ENCODE measurements at regions not wholly inside any gene's neighbourhood (a gene's known extent, or its start where the extent isn't known, plus 50 kb on each side); places are given as distances from the start of the nearest gene placed in this dataset.

DNA sequence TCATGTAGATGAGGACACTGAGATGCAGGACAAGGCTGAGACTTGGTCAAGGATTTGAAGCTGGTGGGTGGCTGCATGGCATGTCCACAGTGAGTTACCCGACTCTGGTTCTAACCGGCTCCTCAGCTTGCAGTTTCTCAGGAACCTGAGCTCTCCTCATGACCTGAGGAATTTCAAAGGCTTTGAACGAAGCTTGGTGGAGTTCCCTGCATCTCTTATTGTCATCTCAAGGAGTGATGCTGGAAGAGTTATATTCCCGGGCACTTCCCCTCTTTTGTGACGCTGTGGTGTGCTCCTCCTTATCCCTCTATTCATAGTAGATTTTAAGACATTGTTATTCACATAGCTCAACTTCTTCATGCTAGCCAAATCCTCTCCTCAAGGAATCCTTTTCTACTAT is 500.1 kb upstream of the HTR2A start:
- H3K27ac Mint-ChIP-seq = no peak overlapping the region
- H3K9me3 Mint-ChIP-seq = peaks cover 2% of the 10 kb centered on the region
- H3K36me3 Mint-ChIP-seq = no peaks in the 10 kb centered on the region
- H3K4me1 Mint-ChIP-seq = no peaks in the 10 kb centered on the region
- no peaks in the 10 kb centered on the region for H3K27me3 Mint-ChIP-seq
- no peak overlapping the region for H3K4me3 Mint-ChIP-seq

DNA sequence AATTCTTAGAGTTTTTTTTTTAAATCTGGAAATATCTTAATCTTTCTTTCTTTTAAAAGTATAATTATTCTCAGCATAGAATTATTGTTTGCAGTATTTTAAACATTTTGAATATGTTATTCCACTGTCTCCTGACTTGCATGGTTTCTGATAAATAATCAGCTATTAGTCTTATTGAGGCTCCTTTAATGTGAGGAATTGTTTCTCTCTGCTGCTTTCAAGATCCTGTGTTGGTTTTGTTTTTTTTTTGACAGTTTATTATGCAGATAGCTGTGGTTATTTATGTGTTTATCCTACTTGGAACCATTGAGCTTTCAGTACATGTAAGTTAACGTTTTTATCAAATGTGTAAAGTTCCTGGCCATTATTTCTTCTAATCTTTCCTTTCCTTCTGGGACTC is 477.9 kb upstream of the HTR2A start:
- no peaks in the 10 kb centered on the region for H3K36me3 Mint-ChIP-seq
- H3K4me1 Mint-ChIP-seq = no peaks in the 10 kb centered on the region
- no peak overlapping the region for H3K27ac Mint-ChIP-seq
- H3K27me3 Mint-ChIP-seq = no peaks in the 10 kb centered on the region
- H3K9me3 Mint-ChIP-seq = peaks cover 16% of the 10 kb centered on the region
- H3K4me3 Mint-ChIP-seq = no peak overlapping the region

DNA sequence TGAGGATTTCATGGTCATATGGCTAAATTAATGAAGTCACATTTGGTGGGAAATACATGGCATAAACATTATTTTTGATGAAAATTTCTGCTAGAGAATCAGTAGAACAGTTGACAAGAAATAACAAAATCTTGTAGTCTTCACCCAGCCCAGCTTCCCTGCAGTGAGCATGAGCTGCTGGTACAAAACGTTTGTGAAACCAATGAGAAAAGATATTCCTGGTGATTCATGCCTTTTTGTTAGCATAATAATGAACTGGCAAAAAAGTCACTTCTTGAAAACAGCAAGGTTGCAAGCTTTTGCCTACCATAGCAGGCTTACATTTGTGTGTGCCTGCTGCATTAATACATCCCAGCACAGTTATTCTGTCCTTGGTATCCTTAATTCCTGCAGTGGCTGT is 475.9 kb upstream of the HTR2A start:
- H3K36me3 Mint-ChIP-seq = peaks cover 2% of the 10 kb centered on the region
- H3K27ac Mint-ChIP-seq = no peak overlapping the region
- H3K27me3 Mint-ChIP-seq = peaks cover 2% of the 10 kb centered on the region
- no peaks in the 10 kb centered on the region for H3K4me1 Mint-ChIP-seq
- no peak overlapping the region for H3K4me3 Mint-ChIP-seq
- peaks cover 27% of the 10 kb centered on the region for H3K9me3 Mint-ChIP-seq

DNA sequence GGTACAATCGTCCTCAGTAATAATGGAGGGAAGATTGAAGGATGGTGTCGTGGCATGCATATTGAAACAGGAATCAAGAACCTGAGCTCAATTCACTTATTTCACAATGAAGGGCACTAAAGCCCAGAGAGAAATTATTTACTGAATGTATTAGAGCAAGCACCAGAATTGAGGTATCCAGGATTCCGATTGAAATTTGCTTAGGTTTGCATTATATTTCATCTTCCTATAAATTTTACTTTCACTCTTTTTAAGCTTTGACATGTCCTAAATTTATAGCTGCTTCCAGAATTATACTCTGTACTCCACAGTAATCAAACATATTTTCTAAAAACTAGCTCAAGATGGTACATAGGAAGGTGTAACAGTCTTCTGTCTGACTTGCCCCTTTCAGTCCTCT is 454.9 kb upstream of the HTR2A start:
- Mint-ChIP-seq H3K9me3 (peaks cover 5% of the 10 kb centered on the region), H3K27me3 (no peaks in the 10 kb centered on the region), H3K4me3 (no peak overlapping the region)

DNA sequence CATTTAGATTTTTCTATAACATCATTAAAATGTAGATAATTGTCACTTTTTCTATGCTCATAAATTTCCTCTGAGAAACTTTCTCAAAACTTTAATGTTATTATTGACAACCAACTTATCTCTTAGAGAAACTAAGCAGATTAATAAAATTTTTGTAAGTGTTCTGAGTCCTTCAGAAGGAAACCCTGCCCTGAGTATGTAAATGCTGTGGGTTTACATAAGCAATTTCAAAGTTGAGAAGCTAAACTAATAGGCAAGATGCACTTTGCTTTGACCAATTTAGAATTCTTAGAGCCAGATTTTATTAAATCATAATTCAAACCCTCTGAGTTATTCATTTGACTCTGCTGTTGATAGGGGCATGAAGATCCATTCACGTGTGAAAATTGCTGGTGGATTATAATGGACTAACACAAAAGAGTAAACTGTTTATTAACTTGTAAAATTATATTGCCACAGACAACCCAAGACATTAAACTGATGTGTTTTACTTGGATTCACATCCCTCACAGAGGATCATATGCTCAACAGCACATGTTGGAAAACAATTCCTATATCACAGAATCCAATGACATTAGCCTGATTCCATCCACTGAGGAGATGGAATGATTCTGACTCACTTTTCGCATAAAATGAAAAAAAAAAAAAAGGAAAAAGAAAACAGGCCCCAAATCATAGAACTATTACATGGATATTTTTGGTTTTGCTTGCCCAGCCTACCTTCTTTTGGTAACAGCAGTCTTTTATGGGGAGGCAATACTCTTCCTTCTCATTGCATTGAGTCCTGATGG is 453.7 kb upstream of the HTR2A start:
- no peaks in the 10 kb centered on the region for H3K9me3 Mint-ChIP-seq
- H3K27me3 Mint-ChIP-seq = no peaks in the 10 kb centered on the region
- no peaks in the 10 kb centered on the region for H3K36me3 Mint-ChIP-seq
- no peak overlapping the region for H3K4me3 Mint-ChIP-seq
- H3K27ac Mint-ChIP-seq = no peak overlapping the region
- H3K4me1 Mint-ChIP-seq = no peaks in the 10 kb centered on the region

More for the DNA sequence above, 454.9 kb upstream of the HTR2A start:
- H3K27ac Mint-ChIP-seq = no peak overlapping the region
- H3K4me1 Mint-ChIP-seq = no peaks in the 10 kb centered on the region
- no peaks in the 10 kb centered on the region for H3K36me3 Mint-ChIP-seq

DNA sequence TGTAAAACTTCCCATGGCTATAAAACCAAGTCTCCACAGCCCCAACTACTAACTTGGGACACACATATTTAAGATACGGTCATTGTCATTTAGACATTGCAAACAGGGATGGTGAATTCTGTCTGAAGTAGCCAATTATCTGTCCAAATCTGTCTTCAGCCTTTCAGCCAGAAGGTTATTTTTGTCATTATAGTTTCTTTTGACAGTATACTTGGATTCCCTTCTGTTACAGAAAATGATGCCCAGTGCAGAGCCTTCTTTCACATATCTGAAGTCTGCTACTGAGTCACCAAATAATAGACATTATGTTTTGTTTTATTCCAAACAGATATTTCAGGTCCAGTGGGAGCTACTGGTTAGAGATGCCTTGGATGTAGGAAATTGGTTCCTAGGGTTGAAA is 452.4 kb upstream of the HTR2A start:
- no peak overlapping the region for H3K27ac Mint-ChIP-seq
- no peaks in the 10 kb centered on the region for H3K4me1 Mint-ChIP-seq
- no peaks in the 10 kb centered on the region for H3K9me3 Mint-ChIP-seq
- H3K4me3 Mint-ChIP-seq = no peak overlapping the region
- H3K27me3 Mint-ChIP-seq = no peaks in the 10 kb centered on the region
- no peaks in the 10 kb centered on the region for H3K36me3 Mint-ChIP-seq

DNA sequence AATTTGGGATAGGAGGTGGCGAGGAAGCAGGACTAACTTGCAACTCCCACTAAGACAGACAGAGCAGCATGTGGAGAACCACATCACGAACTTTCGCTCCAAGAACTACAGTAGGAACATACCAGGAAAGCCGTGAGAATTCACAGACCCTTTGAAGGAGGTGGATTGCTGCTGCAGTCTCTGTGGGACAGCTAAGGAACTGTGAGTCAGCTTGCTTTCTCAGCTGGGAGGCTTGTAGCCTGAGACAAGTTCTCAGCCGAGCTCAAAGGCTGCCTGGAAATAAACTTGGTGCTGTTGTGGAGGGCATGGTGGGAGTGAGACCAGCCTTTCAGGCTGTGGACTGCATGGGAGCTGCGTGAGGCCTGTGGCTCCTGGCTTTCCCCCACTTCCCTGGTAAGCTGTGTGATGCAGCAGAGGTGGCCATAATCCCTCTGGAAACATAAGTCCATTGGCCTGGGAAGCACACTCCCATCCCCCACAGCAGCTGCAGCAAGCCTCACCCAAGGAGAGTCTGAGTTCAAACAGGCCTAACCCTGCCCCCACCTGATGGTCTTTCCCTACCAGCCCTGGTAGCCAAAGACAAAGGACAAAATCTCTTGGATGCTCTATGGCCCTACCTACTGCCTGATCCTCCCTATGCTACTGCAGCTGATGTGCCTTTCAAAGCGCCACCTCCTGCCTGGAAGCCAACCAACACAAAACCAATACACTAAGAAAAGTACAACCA is 441.1 kb upstream of the HTR2A start:
- Mint-ChIP-seq H3K27me3 (no peaks in the 10 kb centered on the region), H3K4me3 (no peak overlapping the region), H3K27ac (no peak overlapping the region), H3K36me3 (no peaks in the 10 kb centered on the region), H3K4me1 (no peaks in the 10 kb centered on the region), H3K9me3 (peaks cover 7% of the 10 kb centered on the region)

DNA sequence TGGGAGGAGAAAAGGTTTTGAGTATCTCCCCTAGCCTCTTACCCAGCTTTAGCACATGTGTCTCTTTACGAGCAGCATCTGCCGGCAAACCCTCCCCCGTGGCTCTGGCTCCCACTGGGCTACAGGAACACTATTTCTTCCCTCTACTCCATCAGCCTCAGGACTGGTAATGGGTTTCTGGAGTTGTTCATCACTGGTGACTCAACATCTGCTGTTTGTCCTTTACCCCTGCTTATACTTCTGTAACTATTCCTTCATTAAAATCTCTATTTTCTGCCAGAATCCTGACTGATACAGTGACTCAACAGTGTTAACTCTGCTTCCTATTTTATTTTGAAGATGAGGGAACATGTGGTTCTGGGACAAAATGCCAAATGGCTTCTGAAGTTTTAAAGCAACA is 437.3 kb upstream of the HTR2A start:
- Mint-ChIP-seq H3K4me1 (no peaks in the 10 kb centered on the region), H3K27me3 (no peaks in the 10 kb centered on the region), H3K27ac (no peak overlapping the region), H3K9me3 (no peaks in the 10 kb centered on the region), H3K36me3 (no peaks in the 10 kb centered on the region), H3K4me3 (no peak overlapping the region)

DNA sequence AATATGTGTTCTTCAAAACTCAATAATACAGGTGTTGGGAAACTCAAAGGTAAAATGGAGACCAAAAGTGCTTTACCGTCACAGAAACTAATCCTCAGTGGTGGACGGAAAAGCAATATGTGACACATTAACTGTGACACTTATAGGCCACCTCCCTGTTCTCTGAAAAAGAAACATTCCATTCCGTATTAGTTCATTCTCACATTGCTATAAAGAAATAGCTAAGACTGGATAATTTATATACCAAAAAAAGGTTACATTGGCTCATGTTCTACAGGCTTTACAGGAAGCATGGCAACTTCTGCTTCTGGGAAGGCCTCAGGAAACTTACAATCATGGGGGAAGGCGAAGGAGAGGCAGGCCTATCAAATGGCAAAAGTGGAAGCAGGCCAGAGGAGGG is 435.3 kb upstream of the HTR2A start:
- Mint-ChIP-seq H3K27me3 (no peaks in the 10 kb centered on the region), H3K27ac (no peak overlapping the region), H3K4me3 (no peak overlapping the region), H3K36me3 (no peaks in the 10 kb centered on the region), H3K9me3 (no peaks in the 10 kb centered on the region), H3K4me1 (no peaks in the 10 kb centered on the region)

DNA sequence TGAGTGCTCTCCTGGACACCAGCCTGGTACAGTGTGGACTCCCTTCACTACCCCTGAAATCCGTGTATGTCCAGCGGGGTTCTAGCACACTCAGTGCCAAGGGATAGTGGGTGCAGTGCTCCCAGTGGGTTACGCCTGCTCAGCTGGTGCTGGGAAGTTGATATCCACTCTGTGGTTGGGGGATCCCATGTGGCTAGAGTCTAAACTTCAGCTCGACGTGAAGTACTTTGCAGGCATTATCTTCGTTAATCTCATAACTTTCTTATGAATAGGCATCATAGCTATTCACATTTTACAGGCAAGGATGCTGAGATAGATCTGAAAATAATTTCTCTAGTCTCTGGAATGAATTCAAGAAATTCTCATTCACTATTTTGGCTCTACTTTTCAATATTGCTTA is 433.2 kb upstream of the HTR2A start:
- Mint-ChIP-seq H3K36me3 (no peaks in the 10 kb centered on the region), H3K9me3 (no peaks in the 10 kb centered on the region), H3K4me1 (no peaks in the 10 kb centered on the region), H3K27me3 (no peaks in the 10 kb centered on the region), H3K27ac (no peak overlapping the region), H3K4me3 (no peak overlapping the region)

DNA sequence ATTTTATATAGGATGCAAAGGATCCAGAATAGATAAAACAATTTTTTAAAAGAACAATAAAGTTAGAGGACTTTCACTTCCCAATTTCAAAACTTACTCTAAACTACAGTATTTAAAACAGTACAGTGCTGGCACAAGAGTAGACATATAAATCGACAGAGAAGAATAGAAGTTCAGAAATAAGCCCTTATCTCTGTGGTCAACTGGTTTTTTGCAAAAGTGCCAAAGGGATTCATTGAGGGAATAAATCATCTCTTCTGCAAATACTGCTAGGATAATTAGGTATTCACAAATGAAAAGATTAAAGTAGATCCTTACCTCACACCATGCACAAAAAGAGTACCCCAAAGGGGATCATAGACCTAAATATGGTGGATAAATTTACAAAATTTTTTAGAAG is 431.0 kb upstream of the HTR2A start:
- Mint-ChIP-seq H3K4me1 (no peaks in the 10 kb centered on the region), H3K27ac (no peak overlapping the region), H3K36me3 (no peaks in the 10 kb centered on the region), H3K4me3 (no peak overlapping the region), H3K9me3 (peaks cover 6% of the 10 kb centered on the region), H3K27me3 (peaks cover 1% of the 10 kb centered on the region)

DNA sequence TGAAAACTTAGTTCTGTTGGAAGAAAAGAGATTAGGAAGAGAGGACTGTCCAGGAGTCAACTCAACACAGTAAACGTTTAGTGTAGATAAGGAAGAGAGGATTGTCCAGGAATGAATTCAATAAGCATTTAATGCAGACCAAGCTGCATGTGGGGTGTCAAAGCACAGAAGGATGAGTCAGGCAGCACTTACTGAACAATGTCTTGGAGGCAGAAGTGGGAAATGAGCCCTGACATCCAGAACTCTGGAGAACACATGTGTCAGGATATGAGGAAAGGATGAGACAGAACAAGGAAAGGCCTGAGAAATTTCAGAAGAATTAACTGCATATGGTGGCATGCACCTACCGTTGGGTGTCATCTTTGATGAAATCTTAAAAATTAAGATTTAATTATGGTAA is 429.2 kb upstream of the HTR2A start:
- peaks cover 1% of the 10 kb centered on the region for H3K27me3 Mint-ChIP-seq
- H3K4me1 Mint-ChIP-seq = no peaks in the 10 kb centered on the region
- H3K4me3 Mint-ChIP-seq = no peak overlapping the region
- peaks cover 6% of the 10 kb centered on the region for H3K9me3 Mint-ChIP-seq
- H3K27ac Mint-ChIP-seq = no peak overlapping the region
- H3K36me3 Mint-ChIP-seq = no peaks in the 10 kb centered on the region

DNA sequence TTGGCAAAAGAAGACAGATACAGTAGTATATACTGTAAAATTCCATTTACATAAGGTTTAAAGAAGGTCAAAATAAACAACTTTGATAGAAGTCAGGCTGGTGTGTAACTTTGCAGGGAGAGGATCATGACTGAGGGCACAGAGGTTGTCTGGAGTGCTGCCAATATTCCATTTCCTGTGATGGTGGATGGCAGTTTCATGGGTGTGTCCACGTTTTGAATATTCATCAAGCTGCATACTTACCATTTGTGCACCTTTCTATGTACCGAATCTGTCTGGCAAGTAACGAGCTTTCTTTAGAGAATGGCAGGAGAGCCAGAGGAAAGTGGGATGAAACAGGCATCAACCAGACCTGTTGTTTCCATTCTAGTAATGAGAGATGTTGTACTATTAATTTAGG is 420.5 kb upstream of the HTR2A start:
- no peaks in the 10 kb centered on the region for H3K27me3 Mint-ChIP-seq
- H3K9me3 Mint-ChIP-seq = peaks cover 6% of the 10 kb centered on the region
- no peaks in the 10 kb centered on the region for H3K36me3 Mint-ChIP-seq
- H3K4me3 Mint-ChIP-seq = no peak overlapping the region
- no peaks in the 10 kb centered on the region for H3K4me1 Mint-ChIP-seq
- H3K27ac Mint-ChIP-seq = no peak overlapping the region

DNA sequence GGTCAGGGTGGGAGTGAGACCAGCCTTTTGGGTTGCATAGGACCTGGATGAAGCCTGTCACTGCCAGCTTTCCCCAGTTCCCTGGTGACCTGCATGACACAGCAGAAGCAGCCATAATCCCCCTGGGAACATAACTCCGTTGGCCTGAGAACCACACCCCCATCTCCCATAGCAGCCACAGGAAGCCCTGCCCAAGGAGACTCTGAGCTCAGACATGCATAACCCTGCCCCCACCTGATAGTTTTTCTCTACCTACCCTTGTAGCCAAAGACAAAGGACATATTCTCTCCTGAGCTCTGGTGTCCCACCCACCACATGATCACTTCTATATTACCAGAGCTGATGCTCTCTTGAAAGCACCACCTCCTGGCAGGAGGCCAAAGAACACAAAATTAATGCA is 413.5 kb upstream of the HTR2A start:
- Mint-ChIP-seq H3K4me3 (no peak overlapping the region), H3K4me1 (no peaks in the 10 kb centered on the region), H3K36me3 (no peaks in the 10 kb centered on the region), H3K9me3 (peaks cover 7% of the 10 kb centered on the region), H3K27ac (no peak overlapping the region), H3K27me3 (no peaks in the 10 kb centered on the region)

DNA sequence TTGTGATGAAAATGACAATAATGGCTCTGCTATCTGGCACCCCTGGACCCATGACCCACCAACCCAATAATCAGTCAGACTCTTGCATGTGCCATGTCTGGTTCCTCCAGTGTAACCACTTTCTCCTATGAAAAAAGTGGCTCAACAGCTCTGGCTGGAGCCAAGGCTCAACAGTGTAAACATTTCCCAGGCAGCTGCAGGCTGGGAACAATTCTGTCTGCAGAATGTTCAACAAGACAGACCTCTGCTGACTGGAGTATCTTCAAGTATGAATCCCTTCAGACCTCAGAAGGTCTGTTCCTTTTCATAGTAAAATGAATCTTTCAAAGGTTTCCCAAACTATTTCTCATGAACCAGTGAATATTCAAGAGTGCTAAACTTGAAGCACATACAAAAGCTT is 410.1 kb upstream of the HTR2A start:
- Mint-ChIP-seq H3K4me3 (no peak overlapping the region), H3K36me3 (no peaks in the 10 kb centered on the region), H3K4me1 (no peaks in the 10 kb centered on the region), H3K27ac (no peak overlapping the region), H3K27me3 (no peaks in the 10 kb centered on the region), H3K9me3 (peaks cover 7% of the 10 kb centered on the region)

DNA sequence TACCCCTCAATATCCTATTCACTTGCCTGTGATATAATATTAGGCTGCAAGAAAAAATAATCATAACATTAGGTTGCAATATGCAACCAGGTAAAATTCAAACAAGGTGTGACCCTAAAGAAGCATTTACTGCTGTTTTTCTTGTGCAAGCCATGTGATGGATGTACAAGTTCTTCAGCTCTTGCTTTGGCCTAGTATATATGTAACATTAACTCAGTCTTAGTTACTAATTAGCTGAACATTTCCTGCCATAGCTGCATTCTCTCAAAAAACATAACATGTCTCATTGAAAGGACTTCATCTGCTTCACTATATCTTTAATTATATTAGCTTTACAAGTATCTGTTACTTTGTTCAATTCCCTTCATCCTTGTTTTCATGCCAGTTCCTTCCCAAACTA is 406.8 kb upstream of the HTR2A start:
- Mint-ChIP-seq H3K9me3 (peaks cover 2% of the 10 kb centered on the region), H3K27me3 (peaks cover 2% of the 10 kb centered on the region), H3K4me1 (no peaks in the 10 kb centered on the region), H3K27ac (no peak overlapping the region), H3K36me3 (no peaks in the 10 kb centered on the region), H3K4me3 (no peak overlapping the region)
